ENCODE measurements at regions not wholly inside any gene's neighbourhood (a gene's known extent, or its start where the extent isn't known, plus 50 kb on each side); places are given as distances from the start of the nearest gene placed in this dataset.
"Not testable (repeated sequence)": the region's sequence is repeated elsewhere in the genome, so short reads cannot be mapped to it uniquely, and the experiment has no call there.

GRCh38 chr6:9702914-9703313 lies 712.0 kb downstream of the TFAP2A start:
- no peak overlapping the region for H3K27ac Mint-ChIP-seq
- H3K4me1 Mint-ChIP-seq, result no peaks in the 10 kb centered on the region
- H3K9me3 Mint-ChIP-seq, result peaks cover 4% of the 10 kb centered on the region
- H3K27me3 Mint-ChIP-seq, result no peaks in the 10 kb centered on the region
- ATAC-seq (replicated peaks), result no peak
- no peak overlapping the region for H3K4me3 Mint-ChIP-seq
- H3K36me3 Mint-ChIP-seq (ENCODE audit: low read depth), result no peaks in the 10 kb centered on the region

GRCh38 chr6:9699888-9700287 lies 715.0 kb downstream of the TFAP2A start:
- ATAC-seq (replicated peaks), result no peak
- H3K4me1 Mint-ChIP-seq, result no peaks in the 10 kb centered on the region
- H3K36me3 Mint-ChIP-seq (ENCODE audit: low read depth), result no peaks in the 10 kb centered on the region
- no peak overlapping the region for H3K4me3 Mint-ChIP-seq
- H3K9me3 Mint-ChIP-seq, result peaks cover 9% of the 10 kb centered on the region
- no peak overlapping the region for H3K27ac Mint-ChIP-seq
- no peaks in the 10 kb centered on the region for H3K27me3 Mint-ChIP-seq

- ATAC-seq (replicated peaks), result no peak
- H3K27me3 Mint-ChIP-seq, result no peaks in the 10 kb centered on the region
- no peak overlapping the region for H3K27ac Mint-ChIP-seq
- peaks cover 9% of the 10 kb centered on the region for H3K9me3 Mint-ChIP-seq
- no peaks in the 10 kb centered on the region for H3K4me1 Mint-ChIP-seq
- no peaks in the 10 kb centered on the region for H3K36me3 Mint-ChIP-seq (ENCODE audit: low read depth)
- no peak overlapping the region for H3K4me3 Mint-ChIP-seq
Observed at GRCh38 chr6:9697263-9697931, 717.5 kb downstream of the TFAP2A start.

GRCh38 chr6:9690388-9690787 lies 724.5 kb downstream of the TFAP2A start:
- no peaks in the 10 kb centered on the region for H3K4me1 Mint-ChIP-seq
- H3K4me3 Mint-ChIP-seq, result no peak overlapping the region
- no peaks in the 10 kb centered on the region for H3K27me3 Mint-ChIP-seq
- ATAC-seq (replicated peaks), result no peak
- no peaks in the 10 kb centered on the region for H3K36me3 Mint-ChIP-seq (ENCODE audit: low read depth)
- no peak overlapping the region for H3K27ac Mint-ChIP-seq
- no peaks in the 10 kb centered on the region for H3K9me3 Mint-ChIP-seq

- H3K27ac Mint-ChIP-seq; H3K4me1 Mint-ChIP-seq; H3K36me3 Mint-ChIP-seq (ENCODE audit: low read depth); ATAC-seq (replicated peaks); H3K27me3 Mint-ChIP-seq; H3K9me3 Mint-ChIP-seq; H3K4me3 Mint-ChIP-seq: not testable (repeated sequence)
Observed at GRCh38 chr6:9680727-9681126, 734.1 kb downstream of the TFAP2A start.

GRCh38 chr6:9675122-9675521 lies 739.8 kb downstream of the TFAP2A start:
- H3K4me3 Mint-ChIP-seq, result no peak overlapping the region
- H3K27ac Mint-ChIP-seq, result no peak overlapping the region
- H3K27me3 Mint-ChIP-seq, result no peaks in the 10 kb centered on the region
- peaks cover 4% of the 10 kb centered on the region for H3K9me3 Mint-ChIP-seq
- no peak for ATAC-seq (replicated peaks)
- no peaks in the 10 kb centered on the region for H3K36me3 Mint-ChIP-seq (ENCODE audit: low read depth)
- no peaks in the 10 kb centered on the region for H3K4me1 Mint-ChIP-seq

- H3K4me1 Mint-ChIP-seq, result no peaks in the 10 kb centered on the region
- no peak for ATAC-seq (replicated peaks)
- no peak overlapping the region for H3K27ac Mint-ChIP-seq
- H3K27me3 Mint-ChIP-seq, result no peaks in the 10 kb centered on the region
- no peak overlapping the region for H3K4me3 Mint-ChIP-seq
- H3K36me3 Mint-ChIP-seq (ENCODE audit: low read depth), result no peaks in the 10 kb centered on the region
- peaks cover 4% of the 10 kb centered on the region for H3K9me3 Mint-ChIP-seq
Observed at GRCh38 chr6:9659848-9660247, 755.0 kb downstream of the TFAP2A start.

GRCh38 chr6:9657994-9658393 lies 756.9 kb downstream of the TFAP2A start:
- Mint-ChIP-seq H3K36me3 (ENCODE audit: low read depth) (no peaks in the 10 kb centered on the region), H3K9me3 (peaks cover 4% of the 10 kb centered on the region), H3K27ac (no peak overlapping the region), H3K27me3 (no peaks in the 10 kb centered on the region), H3K4me3 (no peak overlapping the region), H3K4me1 (no peaks in the 10 kb centered on the region)
- ATAC-seq (replicated peaks), result no peak

GRCh38 chr6:9647599-9647998 lies 767.3 kb downstream of the TFAP2A start:
- no peak overlapping the region for H3K27ac Mint-ChIP-seq
- no peak for ATAC-seq (replicated peaks)
- peaks cover 8% of the 10 kb centered on the region for H3K9me3 Mint-ChIP-seq
- no peaks in the 10 kb centered on the region for H3K27me3 Mint-ChIP-seq
- no peaks in the 10 kb centered on the region for H3K4me1 Mint-ChIP-seq
- no peak overlapping the region for H3K4me3 Mint-ChIP-seq
- no peaks in the 10 kb centered on the region for H3K36me3 Mint-ChIP-seq (ENCODE audit: low read depth)

- Mint-ChIP-seq H3K9me3 (peaks cover 8% of the 10 kb centered on the region), H3K27ac (no peak overlapping the region), H3K4me1 (no peaks in the 10 kb centered on the region), H3K36me3 (ENCODE audit: low read depth) (no peaks in the 10 kb centered on the region), H3K27me3 (no peaks in the 10 kb centered on the region), H3K4me3 (no peak overlapping the region)
- no peak for ATAC-seq (replicated peaks)
Observed at GRCh38 chr6:9647071-9647445, 767.8 kb downstream of the TFAP2A start.

GRCh38 chr6:9646342-9647070 lies 768.4 kb downstream of the TFAP2A start:
- peaks cover 8% of the 10 kb centered on the region for H3K9me3 Mint-ChIP-seq
- H3K27ac Mint-ChIP-seq, result no peak overlapping the region
- no peaks in the 10 kb centered on the region for H3K36me3 Mint-ChIP-seq (ENCODE audit: low read depth)
- no peak overlapping the region for H3K4me3 Mint-ChIP-seq
- H3K27me3 Mint-ChIP-seq, result no peaks in the 10 kb centered on the region
- H3K4me1 Mint-ChIP-seq, result no peaks in the 10 kb centered on the region
- ATAC-seq (replicated peaks), result no peak

GRCh38 chr6:9638861-9639260 lies 776.0 kb downstream of the TFAP2A start:
- Mint-ChIP-seq H3K27me3 (no peaks in the 10 kb centered on the region), H3K27ac (no peak overlapping the region), H3K36me3 (ENCODE audit: low read depth) (no peaks in the 10 kb centered on the region), H3K4me3 (no peak overlapping the region), H3K9me3 (peaks cover 16% of the 10 kb centered on the region), H3K4me1 (no peaks in the 10 kb centered on the region)
- ATAC-seq (replicated peaks), result no peak

GRCh38 chr6:9634776-9635175 lies 780.1 kb downstream of the TFAP2A start:
- no peak for ATAC-seq (replicated peaks)
- Mint-ChIP-seq H3K27me3 (no peaks in the 10 kb centered on the region), H3K9me3 (peaks cover 22% of the 10 kb centered on the region), H3K4me3 (no peak overlapping the region), H3K36me3 (ENCODE audit: low read depth) (no peaks in the 10 kb centered on the region), H3K27ac (no peak overlapping the region), H3K4me1 (no peaks in the 10 kb centered on the region)

- Mint-ChIP-seq H3K36me3 (ENCODE audit: low read depth) (no peaks in the 10 kb centered on the region), H3K27me3 (no peaks in the 10 kb centered on the region), H3K4me1 (no peaks in the 10 kb centered on the region), H3K27ac (no peak overlapping the region), H3K4me3 (no peak overlapping the region), H3K9me3 (peaks cover 15% of the 10 kb centered on the region)
- ATAC-seq (replicated peaks), result no peak
Observed at GRCh38 chr6:9632026-9632425, 782.8 kb downstream of the TFAP2A start.

- ATAC-seq (replicated peaks), result no peak
- H3K9me3 Mint-ChIP-seq, result peaks cover 8% of the 10 kb centered on the region
- H3K4me3 Mint-ChIP-seq, result no peak overlapping the region
- H3K27ac Mint-ChIP-seq, result no peak overlapping the region
- H3K36me3 Mint-ChIP-seq (ENCODE audit: low read depth), result no peaks in the 10 kb centered on the region
- no peaks in the 10 kb centered on the region for H3K27me3 Mint-ChIP-seq
- H3K4me1 Mint-ChIP-seq, result peaks cover 2% of the 10 kb centered on the region
Observed at GRCh38 chr6:9628819-9629218, 786.1 kb downstream of the TFAP2A start.

Measured in activated T-helper 17 cell treated with anti-CD3 and anti-CD28 coated beads, Interleukin-2, amount 50 U/mL, for 72 hours (primary cell).